ENCODE measurements at regions not wholly inside any gene's neighbourhood (a gene's known extent, or its start where the extent isn't known, plus 50 kb on each side); places are given as distances from the start of the nearest gene placed in this dataset.

DNA sequence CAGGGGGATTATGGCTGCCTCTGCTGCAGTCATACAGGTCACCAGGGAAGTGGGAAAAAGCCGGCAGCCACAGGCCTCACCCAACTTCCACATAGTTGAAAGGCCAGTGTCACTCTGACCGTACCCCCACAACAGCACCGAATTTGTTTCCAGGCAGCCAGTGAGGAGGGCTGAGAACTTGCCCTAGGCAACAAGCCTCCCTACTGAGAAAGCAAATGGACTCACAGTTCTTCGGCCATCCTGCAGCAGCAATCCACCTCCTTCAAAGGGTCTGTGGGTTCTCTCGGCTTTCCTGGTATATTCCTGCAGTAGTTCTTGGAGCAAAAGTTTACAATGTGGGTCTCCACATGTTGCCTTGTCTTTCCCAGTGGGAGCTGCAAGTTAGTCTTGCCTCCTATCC is 251.3 kb downstream of the ETNK1 start:
- Histone ChIP-seq H3K56ac (ENCODE audit: insufficient read length, low read depth, low read length) (no peak overlapping the region), H3K27me3 (ENCODE audit: insufficient read depth, low read length) (no peaks in the 10 kb centered on the region), H3K79me1 (ENCODE audit: insufficient read depth, low read depth, low read length, poor library complexity, severe bottlenecking) (no peaks in the 10 kb centered on the region), H4K5ac (ENCODE audit: insufficient read length, low read depth, low read length) (no peak overlapping the region), H3K18ac (ENCODE audit: insufficient read length, low read depth, low read length) (no peak overlapping the region), H2BK12ac (ENCODE audit: insufficient read length, low read depth, low read length) (no peak overlapping the region), H2BK5ac (ENCODE audit: insufficient read length, low read length) (no peak overlapping the region), H3K9me3 (ENCODE audit: control insufficient read depth, low read depth, low read length) (no peaks in the 10 kb centered on the region), H2BK20ac (ENCODE audit: low read depth, low read length, poor library complexity, severe bottlenecking) (no peak overlapping the region), H3K4me2 (ENCODE audit: insufficient read depth, insufficient read length, low read length) (no peak overlapping the region), H3K27ac (ENCODE audit: insufficient read length, low read depth, low read length) (no peak overlapping the region), H3K14ac (ENCODE audit: insufficient read depth, low read length) (no peak overlapping the region), H3T11ph (ENCODE audit: low read length) (no peak overlapping the region), H4K91ac (ENCODE audit: insufficient read length, low read depth, low read length) (no peak overlapping the region), H2AFZ (ENCODE audit: low read length) (no peak overlapping the region), H3K9ac (ENCODE audit: extremely low read depth, insufficient read length, low read length) (no peak overlapping the region), H3K4ac (ENCODE audit: low read depth, low read length) (no peak overlapping the region), H2BK120ac (ENCODE audit: low read depth, low read length, poor library complexity, severe bottlenecking) (no peak overlapping the region), H4K8ac (replicated peaks; ENCODE audit: insufficient read length, low read depth, low read length) (no peak overlapping the region), H2BK15ac (ENCODE audit: low read depth, low read length) (no peak overlapping the region), H4K20me1 (ENCODE audit: control insufficient read depth, insufficient read depth, insufficient read length) (no peaks in the 10 kb centered on the region), H2AK5ac (ENCODE audit: insufficient read length, low read length) (no peak overlapping the region), H3K23ac (ENCODE audit: insufficient read length, low read depth, low read length) (no peak overlapping the region), H3K23me2 (ENCODE audit: insufficient read length, low read depth, low read length, poor library complexity, severe bottlenecking) (no peaks in the 10 kb centered on the region), H3K79me2 (ENCODE audit: insufficient read depth, low read length) (no peaks in the 10 kb centered on the region), H3K4me1 (ENCODE audit: insufficient read depth, low read length) (no peaks in the 10 kb centered on the region)
- Mint-ChIP-seq H3K27ac (no peak overlapping the region; a peak in 1 of 7 replicates), H3K4me1 (0 out of 4 replicates have a peak, but pooled peaks cover 0 to 4% of the 10 kb centered on the region in 2 experiments), H3K4me3 (no peak overlapping the region), H3K9me3 (no peaks in the 10 kb centered on the region), H3K27me3 (ENCODE audit: low read depth) (no peaks in the 10 kb centered on the region), H3K36me3 (ENCODE audit: insufficient read depth in 1 of 3, low read depth in 3 of 3) (no peaks in the 10 kb centered on the region; a peak in 1 of 7 replicates)
- no CpG with 5 or more reads among the region's 5 CpGs for WGBS (ENCODE audit: extremely low coverage, insufficient read length, low lambda C conversion rate)
- no peak for TF ChIP-seq CTCF (conservative IDR thresholded peaks at IDR 0.05)
- no peak for DNase-seq
